KMS-11 (cell line): ENCODE measurements at regions not wholly inside any gene's neighbourhood (a gene's known extent, or its start where the extent isn't known, plus 50 kb on each side); places are given as distances from the start of the nearest gene placed in this dataset.

Experiments
- H2AFZ ChIP-seq: fragments of 200-600 bp; sonication (generic); 2 replicates; pipeline ENCODE4 v1.6.1; 2016; ENCODE audit warnings: antibody characterized with exemption, mixed run types, low read depth
- H3K27ac ChIP-seq: fragments of 200-600 bp; sonication (generic); 2 replicates; pipeline ENCODE4 v1.6.1; 2016; ENCODE audit warnings: mild to moderate bottlenecking, mixed run types
- H3K27me3 ChIP-seq: fragments of 200-600 bp; sonication (generic); 2 replicates; pipeline ENCODE4 v1.6.1; 2017; ENCODE audit warnings: mild to moderate bottlenecking, low read depth, mixed run types, moderate library complexity; ENCODE audit not compliant: insufficient read depth
- H3K36me3 ChIP-seq: fragments of 200-600 bp; sonication (generic); 2 replicates; pipeline ENCODE4 v1.6.1; 2017; ENCODE audit warnings: mild to moderate bottlenecking, mixed run types; ENCODE audit not compliant: insufficient read depth
- H3K4me1 ChIP-seq: fragments of 200-600 bp; sonication (generic); 2 replicates; pipeline ENCODE4 v1.6.1; 2016; ENCODE audit warnings: mild to moderate bottlenecking, low read depth, mixed run types; ENCODE audit not compliant: poor library complexity, severe bottlenecking
- H3K4me2 ChIP-seq: fragments of 200-600 bp; sonication (generic); 2 replicates; pipeline ENCODE4 v1.7.0; 2016; ENCODE audit warnings: mild to moderate bottlenecking, mixed run types
- H3K4me3 ChIP-seq: fragments of 200-600 bp; sonication (generic); IDR thresholded peaks from 2 replicates; pipeline ENCODE4 v1.6.1; 2017; ENCODE audit warnings: low read depth, low read length, mixed read lengths; ENCODE audit not compliant: insufficient read depth
- H3K79me2 ChIP-seq: fragments of 200-600 bp; sonication (generic); 2 replicates; pipeline ENCODE4 v1.6.1; 2016; ENCODE audit warnings: low read depth, mixed run types; ENCODE audit not compliant: insufficient read depth
- H3K9ac ChIP-seq: fragments of 200-600 bp; sonication (generic); 2 replicates; pipeline ENCODE4 v1.6.1; 2016; ENCODE audit warnings: mild to moderate bottlenecking, mixed run types
- H4K20me1 ChIP-seq: fragments of 200-600 bp; sonication (generic); 2 replicates; pipeline ENCODE4 v1.6.1; 2016; ENCODE audit warnings: mild to moderate bottlenecking, mixed run types; ENCODE audit not compliant: insufficient read depth
- TF ChIP-seq, protein P1 (sequence below): fragments of 200-600 bp; sonication (generic); conservative IDR thresholded peaks from 2 replicates; pipeline ENCODE4 v1.6.1; 2017; ENCODE audit warnings: low read depth, mild to moderate bottlenecking, antibody characterized with exemption, low read length, moderate library complexity, mixed read lengths

DNA sequence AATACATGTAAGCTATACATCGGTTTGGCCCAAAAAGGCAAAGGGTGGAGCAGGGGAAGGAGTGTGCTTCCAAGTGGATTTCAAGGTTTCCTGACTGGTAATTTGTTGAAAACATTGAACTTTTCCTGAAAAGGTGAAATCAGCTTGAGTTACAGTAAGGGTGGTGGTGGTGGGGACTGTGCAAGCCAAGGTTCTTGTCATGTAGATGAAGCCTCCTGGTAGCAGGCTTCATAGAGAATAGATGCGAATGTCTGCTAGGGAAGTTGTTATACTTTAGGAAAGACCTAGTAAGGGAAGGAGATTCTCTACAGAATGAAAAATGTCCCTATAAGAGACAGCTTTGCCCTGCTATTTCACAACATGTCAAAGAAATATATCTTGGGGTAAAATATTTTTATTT, 528.2 kb upstream of the CBLB start:
- no peaks in the 10 kb centered on the region for H3K36me3 ChIP-seq
- no peaks in the 10 kb centered on the region for H3K4me1 ChIP-seq
- no peak overlapping the region for H3K4me3 ChIP-seq
- H3K27me3 ChIP-seq = no peaks in the 10 kb centered on the region
- H2AFZ ChIP-seq = no peak overlapping the region
- H3K4me2 ChIP-seq = no peak overlapping the region
- TF ChIP-seq, protein P1, sequence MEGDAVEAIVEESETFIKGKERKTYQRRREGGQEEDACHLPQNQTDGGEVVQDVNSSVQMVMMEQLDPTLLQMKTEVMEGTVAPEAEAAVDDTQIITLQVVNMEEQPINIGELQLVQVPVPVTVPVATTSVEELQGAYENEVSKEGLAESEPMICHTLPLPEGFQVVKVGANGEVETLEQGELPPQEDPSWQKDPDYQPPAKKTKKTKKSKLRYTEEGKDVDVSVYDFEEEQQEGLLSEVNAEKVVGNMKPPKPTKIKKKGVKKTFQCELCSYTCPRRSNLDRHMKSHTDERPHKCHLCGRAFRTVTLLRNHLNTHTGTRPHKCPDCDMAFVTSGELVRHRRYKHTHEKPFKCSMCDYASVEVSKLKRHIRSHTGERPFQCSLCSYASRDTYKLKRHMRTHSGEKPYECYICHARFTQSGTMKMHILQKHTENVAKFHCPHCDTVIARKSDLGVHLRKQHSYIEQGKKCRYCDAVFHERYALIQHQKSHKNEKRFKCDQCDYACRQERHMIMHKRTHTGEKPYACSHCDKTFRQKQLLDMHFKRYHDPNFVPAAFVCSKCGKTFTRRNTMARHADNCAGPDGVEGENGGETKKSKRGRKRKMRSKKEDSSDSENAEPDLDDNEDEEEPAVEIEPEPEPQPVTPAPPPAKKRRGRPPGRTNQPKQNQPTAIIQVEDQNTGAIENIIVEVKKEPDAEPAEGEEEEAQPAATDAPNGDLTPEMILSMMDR = no peak
- no peaks in the 10 kb centered on the region for H3K79me2 ChIP-seq
- H3K27ac ChIP-seq = no peak overlapping the region
- H4K20me1 ChIP-seq = no peaks in the 10 kb centered on the region
- no peak overlapping the region for H3K9ac ChIP-seq

DNA sequence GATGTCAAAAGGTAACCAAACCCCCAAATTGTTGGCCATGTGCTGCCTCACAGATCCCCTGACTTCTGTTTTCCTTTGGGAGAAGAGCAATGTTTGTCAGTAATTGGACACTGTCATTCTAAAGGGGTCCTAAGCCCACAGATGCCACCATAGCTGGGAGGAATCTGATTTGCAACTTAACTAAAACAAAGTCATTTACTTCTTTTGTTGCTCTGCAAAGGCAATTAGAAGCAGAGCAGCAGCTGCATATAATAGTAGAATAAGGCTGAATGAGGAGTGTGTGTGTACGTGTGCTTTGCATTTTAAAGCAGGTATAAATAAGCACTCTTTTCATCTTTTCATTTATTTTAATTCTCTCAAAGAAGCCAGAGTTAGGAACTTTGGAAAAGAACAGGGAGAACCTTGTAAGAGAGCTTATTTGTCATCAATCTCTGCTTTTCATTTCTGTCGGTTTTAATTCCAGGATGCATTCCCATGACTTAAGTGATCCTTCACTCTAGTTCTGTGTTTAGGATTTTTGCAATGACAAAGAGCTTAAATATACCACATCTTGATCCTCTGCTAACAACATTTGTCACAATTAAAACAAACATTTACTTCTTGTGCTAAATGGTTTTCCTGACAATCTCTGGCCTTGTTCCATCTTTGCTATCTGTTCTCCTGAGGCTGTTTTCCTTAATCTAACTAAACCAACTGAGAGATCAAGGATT, 530.2 kb upstream of the CBLB start:
- H3K27me3 ChIP-seq = no peaks in the 10 kb centered on the region
- H3K4me1 ChIP-seq = no peaks in the 10 kb centered on the region
- H3K9ac ChIP-seq = no peak overlapping the region
- no peak overlapping the region for H3K27ac ChIP-seq
- H3K4me3 ChIP-seq = no peak overlapping the region
- H3K4me2 ChIP-seq = no peak overlapping the region
- no peaks in the 10 kb centered on the region for H3K36me3 ChIP-seq
- TF ChIP-seq, protein P1 = no peak
- no peak overlapping the region for H2AFZ ChIP-seq
- no peaks in the 10 kb centered on the region for H3K79me2 ChIP-seq
- H4K20me1 ChIP-seq = no peaks in the 10 kb centered on the region

DNA sequence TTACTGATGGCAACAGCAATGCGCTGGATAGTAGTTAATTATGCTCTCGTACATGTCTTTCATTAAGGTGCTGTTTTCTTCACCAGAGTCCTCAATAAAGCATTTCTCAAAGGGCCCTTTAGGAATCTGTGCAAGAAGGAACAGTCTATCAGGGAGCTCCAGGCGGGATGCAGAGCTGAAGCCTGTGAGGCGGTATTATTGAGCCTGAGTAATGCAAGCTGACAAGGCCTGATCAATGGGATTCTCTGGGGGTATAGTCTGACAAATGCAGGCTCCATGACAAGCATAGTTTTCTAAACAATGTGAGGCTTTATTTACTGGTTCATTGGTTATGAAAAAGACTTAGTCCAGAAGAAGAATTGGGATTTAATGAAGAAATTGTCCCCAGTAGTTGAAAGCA, 530.9 kb upstream of the CBLB start:
- H3K9ac ChIP-seq = no peak overlapping the region

DNA sequence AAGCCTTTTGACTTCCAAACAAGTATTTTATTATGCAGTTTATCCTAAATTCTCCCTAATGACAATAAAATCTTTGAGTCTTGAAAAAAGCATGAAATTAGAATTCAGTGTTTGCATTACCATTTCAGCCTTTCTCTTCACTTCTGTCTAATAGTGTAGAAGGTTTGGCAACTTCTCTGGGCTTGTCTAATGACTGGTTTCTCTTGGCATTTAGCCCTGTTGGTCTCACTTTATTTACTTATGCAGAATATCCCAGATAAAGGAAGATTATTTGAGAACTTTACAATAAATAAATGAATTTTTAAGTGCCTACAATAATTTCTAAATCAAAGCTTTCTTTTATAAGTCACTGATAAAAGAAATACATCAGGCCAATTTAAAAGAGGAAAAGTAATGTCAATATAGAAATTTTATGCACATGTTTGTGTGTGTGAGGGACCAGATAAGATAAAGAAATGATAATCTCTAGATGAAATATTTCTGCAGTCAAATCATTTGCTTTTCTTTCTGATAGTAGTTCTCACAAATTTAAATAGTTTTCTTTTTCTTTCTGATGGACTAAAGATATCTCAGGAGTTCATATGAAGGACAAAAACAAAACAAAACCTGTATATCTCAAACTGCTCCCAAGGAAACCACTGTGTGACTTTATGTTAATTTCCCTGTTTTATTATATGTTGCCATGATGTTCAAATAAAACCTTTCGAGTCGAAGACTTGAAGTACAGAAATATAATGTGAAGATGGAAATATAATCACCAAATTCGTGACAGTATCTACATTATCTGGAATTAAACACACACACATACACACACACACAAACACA, 533.1 kb upstream of the CBLB start:
- no peak overlapping the region for H3K27ac ChIP-seq
- no peak overlapping the region for H3K4me3 ChIP-seq
- H3K9ac ChIP-seq = no peak overlapping the region
- H3K79me2 ChIP-seq = no peaks in the 10 kb centered on the region
- H4K20me1 ChIP-seq = no peaks in the 10 kb centered on the region
- TF ChIP-seq, protein P1 = no peak
- no peaks in the 10 kb centered on the region for H3K36me3 ChIP-seq
- H2AFZ ChIP-seq = no peak overlapping the region
- H3K4me1 ChIP-seq = no peaks in the 10 kb centered on the region
- no peak overlapping the region for H3K4me2 ChIP-seq
- no peaks in the 10 kb centered on the region for H3K27me3 ChIP-seq

More for the DNA sequence above, 530.9 kb upstream of the CBLB start:
- Histone ChIP-seq H3K79me2 (no peaks in the 10 kb centered on the region), H3K4me1 (no peaks in the 10 kb centered on the region), H3K4me2 (no peak overlapping the region), H3K4me3 (no peak overlapping the region), H4K20me1 (no peaks in the 10 kb centered on the region), H3K36me3 (no peaks in the 10 kb centered on the region), H2AFZ (no peak overlapping the region), H3K27me3 (no peaks in the 10 kb centered on the region), H3K27ac (no peak overlapping the region)
- TF ChIP-seq, protein P1 = no peak
